B cell (primary cell): ENCODE measurements at regions not wholly inside any gene's neighbourhood (a gene's known extent, or its start where the extent isn't known, plus 50 kb on each side); places are given as distances from the start of the nearest gene placed in this dataset.

Experiments used
- ATAC-seq: fragments of 200-7000 bp; cut with Tn5 transposase; one replicate; pipeline ENCODE4 v1.10.0; 2021; ENCODE audit warnings: low read depth, mild to moderate bottlenecking, moderate number of reproducible peaks, moderate library complexity
- CTCF ChIA-PET: fragments of 350-600 bp; sonication (Branson Sonifier 250); formaldehyde crosslinking; loops from one replicate; lab custom pipeline; 2021; ENCODE audit warnings: antibody characterized with exemption, inconsistent platforms; lab: Charles Lee
- POLR2A ChIA-PET: fragments of 350-600 bp; sonication (Branson Sonifier 250); formaldehyde crosslinking; loops from one replicate; lab custom pipeline; 2021; ENCODE audit warnings: antibody characterized with exemption; lab: Charles Lee
- DNase-seq: peaks from one replicate; pipeline ENCODE4 v3.0.0; 2013
- H2AFZ ChIP-seq: 2 replicates; pipeline ENCODE4 v1.6.1; 2012; ENCODE audit warnings: mild to moderate bottlenecking, low read depth, low read length; ENCODE audit not compliant: insufficient read depth, poor library complexity, severe bottlenecking
- H3K27ac ChIP-seq, 2 donors: 1 replicate in 1 of 2; 2 replicates in 1 of 2; pipeline ENCODE4 v1.5.1; 2012 to 2013; ENCODE audit warnings: low read length in 2 of 2, mild to moderate bottlenecking in 2 of 2, moderate library complexity in 1 of 2
- H3K27me3 ChIP-seq, 4 experiments: fragments of 200-600 bp in 1 of 4; sonication (generic) in 1 of 4; replicated peaks in 1 of 4; 1 replicate in 2 of 4; 2 replicates in 2 of 4; pipeline versions ENCODE4 v1.6.1 to v1.7.0; 2013 to 2016; ENCODE audit warnings: low read length in 3 of 4, mild to moderate bottlenecking in 2 of 4, mixed read lengths in 1 of 4, moderate library complexity in 1 of 4; ENCODE audit not compliant: insufficient read depth in 4 of 4, control insufficient read depth in 3 of 4; ENCODE audit errors: control extremely low read depth in 1 of 4
- H3K36me3 ChIP-seq, 2 experiments: replicated peaks in 1 of 2; 1 replicate in 1 of 2; 2 replicates in 1 of 2; pipeline versions ENCODE4 v1.6.1 to v1.7.1; 2013; ENCODE audit warnings: low read length in 1 of 2; ENCODE audit not compliant: insufficient read depth in 2 of 2, control insufficient read depth in 1 of 2; ENCODE audit errors: control extremely low read depth in 1 of 2, extremely low read depth in 1 of 2
- H3K4me1 ChIP-seq, 2 donors: fragments of 200-600 bp in 1 of 2; sonication (generic) in 1 of 2; 1 replicate in 1 of 2; 2 replicates in 1 of 2; pipeline versions ENCODE4 v1.5.1 to v1.6.1; 2013 to 2017; ENCODE audit warnings: low read length in 2 of 2; ENCODE audit not compliant: control insufficient read depth in 2 of 2, insufficient read depth in 2 of 2
- H3K4me2 ChIP-seq: replicated peaks from 2 replicates; pipeline ENCODE3; 2012; ENCODE audit warnings: mild to moderate bottlenecking, low read depth, low read length; ENCODE audit not compliant: poor library complexity, severe bottlenecking
- H3K4me3 ChIP-seq, 5 experiments: fragments of 200-600 bp in 1 of 5; sonication (generic) in 1 of 5; 1 replicate in 3 of 5; 2 replicates in 2 of 5; pipeline versions ENCODE4 v1.5.1 to v1.7.0; 2011 to 2016; ENCODE audit warnings: low read length in 4 of 5, mild to moderate bottlenecking in 4 of 5, low read depth in 2 of 5, control low read depth in 1 of 5, moderate library complexity in 1 of 5; ENCODE audit not compliant: insufficient read depth in 1 of 5; ENCODE audit errors: control extremely low read depth in 1 of 5, extremely low read depth in 1 of 5
- H3K79me2 ChIP-seq: fragments of 200-600 bp; sonication (generic); one replicate; pipeline ENCODE4 v1.6.0; 2016; ENCODE audit warnings: low read length; ENCODE audit not compliant: control insufficient read depth, insufficient read depth
- H3K9ac ChIP-seq: fragments of 200-600 bp; sonication (generic); 2 replicates; pipeline ENCODE4 v1.6.1; 2017; ENCODE audit warnings: mild to moderate bottlenecking, low read length, moderate library complexity
- H3K9me3 ChIP-seq, 3 donors: one replicate each; pipeline versions ENCODE4 v1.6.1 to v1.7.1; 2013; ENCODE audit warnings: low read length in 2 of 3; ENCODE audit not compliant: control insufficient read depth in 2 of 3, insufficient read depth in 1 of 3; ENCODE audit errors: control extremely low read depth in 1 of 3
- H4K20me1 ChIP-seq: 2 replicates; pipeline ENCODE4 v1.6.0; 2012; ENCODE audit warnings: mild to moderate bottlenecking, low read length; ENCODE audit not compliant: insufficient read depth, control insufficient read depth, poor library complexity, severe bottlenecking
- H3K27ac Mint-ChIP-seq: one replicate; pipeline ENCODE4 v1.8.0; 2021; ENCODE audit warnings: mixed read lengths
- H3K27me3 Mint-ChIP-seq: one replicate; pipeline ENCODE4 v1.8.0; 2021; ENCODE audit warnings: mixed read lengths
- H3K4me1 Mint-ChIP-seq: one replicate; pipeline ENCODE4 v1.8.0; 2021; ENCODE audit warnings: mixed read lengths
- H3K4me3 Mint-ChIP-seq: one replicate; pipeline ENCODE4 v1.8.0; 2021; ENCODE audit warnings: mixed read lengths
- H3K9me3 Mint-ChIP-seq: one replicate; pipeline ENCODE4 v1.8.0; 2022; ENCODE audit warnings: mixed read lengths; ENCODE audit not compliant: insufficient read depth
- CTCF ChIP-seq: fragments of 200-600 bp; IDR thresholded peaks from one replicate; pipeline ENCODE4 v1.8.0; 2022; ENCODE audit warnings: antibody characterized with exemption, mild to moderate bottlenecking
- EZH2 ChIP-seq: IDR thresholded peaks from 2 replicates; pipeline ENCODE4 v1.6.1; 2012; ENCODE audit warnings: borderline replicate concordance, low read depth, mild to moderate bottlenecking, moderate library complexity, low read length; ENCODE audit not compliant: insufficient read depth, poor library complexity, severe bottlenecking
- WGBS: methylation state at CpG from one replicate; pipeline ENCODE4 v1.1.5; 2013; ENCODE audit warnings: missing lambda C conversion rate; ENCODE audit not compliant: insufficient coverage; 5-methylcytosine and 5-hydroxymethylcytosine counted together
- intact Hi-C: fragments of 100-400 bp; cut with micrococcal nuclease; formaldehyde crosslinking; loops from one replicate; pipeline ENCODE4 v1.10.0; 2022

GRCh38 chr13:76826527-76826926, 59.7 kb downstream of the KCTD12 start:
- Histone ChIP-seq H3K4me1 (no peaks in the 10 kb centered on the region), H3K27ac (no peak overlapping the region), H2AFZ (no peak overlapping the region), H3K4me3 (no peak overlapping the region), H3K36me3 (no peaks in the 10 kb centered on the region), H3K9me3 (peaks cover 0 to 1% (median 0%) of the 10 kb centered on the region in 3 donors), H3K27me3 (peaks cover 0 to 3% (median 0%) of the 10 kb centered on the region in 4 experiments), H3K9ac (no peak overlapping the region), H3K79me2 (no peaks in the 10 kb centered on the region), H3K4me2 (no peak overlapping the region), H4K20me1 (no peaks in the 10 kb centered on the region)
- intact Hi-C loops = no loop called here
- ATAC-seq (no peak), DNase-seq (no peak)
- Mint-ChIP-seq H3K27ac (no peak overlapping the region), H3K4me1 (no peaks in the 10 kb centered on the region), H3K27me3 (peaks cover 4% of the 10 kb centered on the region), H3K4me3 (no peak overlapping the region), H3K9me3 (no peaks in the 10 kb centered on the region)
- ChIA-PET POLR2A (no interaction called here), CTCF (interaction anchor here (0.6 kb wide), 1 partner anchor 951 kb away, joined by 4 read pairs; no protein-coding TSS in a partner anchor)
- TF ChIP-seq CTCF (no peak), EZH2 (no peak)
- WGBS = 90% methylated on average over 3 of the region's 5 CpGs

GRCh38 chr13:76825430-76825829, 60.8 kb downstream of the KCTD12 start:
- H3K27ac Mint-ChIP-seq = no peak overlapping the region
- ChIA-PET CTCF (interaction anchor here (1.3 to 1.5 kb wide), 2 partner anchors 60 to 79 kb away, joined by 4 to 5 read pairs; partner anchors contain the start of gene KCTD12), POLR2A (no interaction called here)
- H3K4me2 ChIP-seq = no peak overlapping the region
- H3K27ac ChIP-seq = no peak overlapping the region
- 75% methylated on average over 1 of the region's 1 CpG for WGBS
- intact Hi-C loops = no loop called here
- ATAC-seq (no peak), DNase-seq (no peak)
- no peak overlapping the region for H3K4me3 Mint-ChIP-seq
- no peak overlapping the region for H3K4me3 ChIP-seq
- H4K20me1 ChIP-seq = no peaks in the 10 kb centered on the region
- no peaks in the 10 kb centered on the region for H3K4me1 Mint-ChIP-seq
- H3K27me3 ChIP-seq = peaks cover 0 to 3% (median 0%) of the 10 kb centered on the region in 4 experiments
- H3K27me3 Mint-ChIP-seq = no peaks in the 10 kb centered on the region
- H3K36me3 ChIP-seq = no peaks in the 10 kb centered on the region
- H3K9ac ChIP-seq = no peak overlapping the region
- no peak overlapping the region for H2AFZ ChIP-seq
- no peaks in the 10 kb centered on the region for H3K9me3 Mint-ChIP-seq
- H3K9me3 ChIP-seq = peaks cover 0 to 1% (median 0%) of the 10 kb centered on the region in 3 donors
- no peak for TF ChIP-seq EZH2
- TF ChIP-seq CTCF = no peak
- no peaks in the 10 kb centered on the region for H3K4me1 ChIP-seq
- H3K79me2 ChIP-seq = no peaks in the 10 kb centered on the region
